GM12872 (cell line): ENCODE measurements at regions not wholly inside any gene's neighbourhood (a gene's known extent, or its start where the extent isn't known, plus 50 kb on each side); places are given as distances from the start of the nearest gene placed in this dataset.

Source experiments
- CTCF ChIP-seq: IDR thresholded peaks from 3 replicates; pipeline ENCODE4 v1.5.1; 2011; ENCODE audit warnings: low read depth, mild to moderate bottlenecking, low read length, moderate library complexity; ENCODE audit not compliant: insufficient read depth

GRCh38 chr13:86269511-86269910, 470.3 kb upstream of the SLITRK6 start:
- no peak for TF ChIP-seq CTCF

GRCh38 chr13:86282442-86282841, 483.2 kb upstream of the SLITRK6 start:
- no peak for TF ChIP-seq CTCF

- no peak for TF ChIP-seq CTCF
Observed at GRCh38 chr13:86283031-86283430, 483.8 kb upstream of the SLITRK6 start.

- no peak for TF ChIP-seq CTCF
Observed at GRCh38 chr13:86298725-86299124, 499.5 kb upstream of the SLITRK6 start.

- no peak for TF ChIP-seq CTCF
Observed at GRCh38 chr13:86299128-86299527, 499.9 kb upstream of the SLITRK6 start.

- TF ChIP-seq CTCF = no peak
Observed at GRCh38 chr13:86309881-86310280, 510.7 kb upstream of the SLITRK6 start.

- no peak for TF ChIP-seq CTCF
Observed at GRCh38 chr13:86313421-86313820, 514.2 kb upstream of the SLITRK6 start.

- TF ChIP-seq CTCF = no peak
Observed at GRCh38 chr13:86318450-86318849, 519.2 kb upstream of the SLITRK6 start.
